H1 (cell line): ENCODE measurements at regions not wholly inside any gene's neighbourhood (a gene's known extent, or its start where the extent isn't known, plus 50 kb on each side); places are given as distances from the start of the nearest gene placed in this dataset.
A peak's percentile ranks its signal among the peaks of the same experiment; 100 is the strongest.

Experiments
- CTCF ChIA-PET: fragments of 300-600 bp; sonication (Branson Sonifier 250); formaldehyde crosslinking; loops from one replicate; lab custom pipeline; 2021; ENCODE audit not compliant: partially characterized antibody; lab: Charles Lee
- POLR2A ChIA-PET: fragments of 300-600 bp; sonication (Branson Sonifier 250); formaldehyde crosslinking; loops from one replicate; lab custom pipeline; 2021; ENCODE audit warnings: inconsistent platforms; ENCODE audit not compliant: partially characterized antibody; lab: Charles Lee
- DNase-seq, 2 experiments: peaks; one replicate each; pipeline versions ENCODE4 v3.0.0 to v3.0.0-alpha.2; 2010 to 2022; ENCODE audit warnings: low spot score in 2 of 2, low read depth in 1 of 2, mixed read lengths in 1 of 2
- FAIRE-seq: peaks from 2 replicates; lab custom pipeline; 2011; peaks lifted over from hg19 to GRCh38; lab: Jason Lieb, UNC
- H2AFZ ChIP-seq: 2 replicates; pipeline ENCODE4 v1.8.1; 2012; ENCODE audit warnings: low read length, inconsistent platforms
- H2AK5ac ChIP-seq: 2 replicates; pipeline ENCODE4 v1.6.1; 2013; ENCODE audit warnings: low read depth, low read length
- H2BK120ac ChIP-seq: replicated peaks from 2 replicates; pipeline ENCODE3; 2013; ENCODE audit warnings: low read depth, low read length, inconsistent platforms
- H2BK12ac ChIP-seq: 2 replicates; pipeline ENCODE4 v1.6.1; 2013; ENCODE audit warnings: low read depth, low read length
- H2BK15ac ChIP-seq: 2 replicates; pipeline ENCODE4 v1.6.1; 2013; ENCODE audit warnings: low read length
- H2BK20ac ChIP-seq: 2 replicates; pipeline ENCODE4 v1.6.1; 2013; ENCODE audit warnings: low read length
- H2BK5ac ChIP-seq: 2 replicates; pipeline ENCODE4 v1.6.1; 2013; ENCODE audit warnings: low read depth, low read length
- H3K14ac ChIP-seq: 2 replicates; pipeline ENCODE4 v1.6.1; 2013; ENCODE audit warnings: inconsistent platforms; ENCODE audit not compliant: insufficient read length
- H3K18ac ChIP-seq: 2 replicates; pipeline ENCODE4 v1.6.1; 2013; ENCODE audit warnings: low read length; ENCODE audit errors: extremely low read depth
- H3K23ac ChIP-seq: 2 replicates; pipeline ENCODE4 v1.6.1; 2013; ENCODE audit warnings: inconsistent platforms; ENCODE audit not compliant: insufficient read length
- H3K23me2 ChIP-seq: 2 replicates; pipeline ENCODE4 v1.6.1; 2013; ENCODE audit warnings: low read depth, low read length
- H3K27ac ChIP-seq: 2 replicates; pipeline ENCODE4 v1.6.1; 2011; ENCODE audit warnings: low read depth, low read length, inconsistent platforms
- H3K27me3 ChIP-seq, 4 experiments: replicated peaks in 1 of 4; 1 replicate in 1 of 4; 2 replicates in 3 of 4; pipeline versions ENCODE4 v1.6.1 to v1.8.1; 2011 to 2013; ENCODE audit warnings: low read length in 3 of 4, mild to moderate bottlenecking in 3 of 4, inconsistent platforms in 2 of 4, mixed read lengths in 2 of 4, moderate library complexity in 1 of 4; ENCODE audit not compliant: control insufficient read depth in 3 of 4, insufficient read depth in 3 of 4; ENCODE audit errors: extremely low read depth in 1 of 4
- H3K36me3 ChIP-seq, 4 experiments: 2 replicates each; pipeline versions ENCODE4 v1.6.1 to v1.8.1; 2011 to 2013; ENCODE audit warnings: mild to moderate bottlenecking in 4 of 4, low read length in 3 of 4, moderate library complexity in 2 of 4, control low read depth in 1 of 4, inconsistent platforms in 1 of 4; ENCODE audit not compliant: insufficient read depth in 4 of 4, control insufficient read depth in 2 of 4
- H3K4ac ChIP-seq: replicated peaks from 2 replicates; pipeline ENCODE3; 2013; ENCODE audit warnings: low read length, low read depth, mixed read lengths, inconsistent platforms; ENCODE audit not compliant: insufficient read length
- H3K4me1 ChIP-seq, 4 experiments: replicated peaks in 1 of 4; 1 replicate in 1 of 4; 2 replicates in 3 of 4; pipeline versions ENCODE4 v1.6.1 to v1.8.1; 2011 to 2013; ENCODE audit warnings: low read length in 3 of 4, inconsistent platforms in 2 of 4, mixed read lengths in 1 of 4; ENCODE audit not compliant: insufficient read depth in 4 of 4, control insufficient read depth in 3 of 4
- H3K4me2 ChIP-seq, 2 experiments: 2 replicates each; pipeline versions ENCODE4 v1.6.1 to v1.8.1; 2011 to 2013; ENCODE audit warnings: low read depth in 2 of 2, low read length in 2 of 2, control low read depth in 1 of 2, inconsistent platforms in 1 of 2, mild to moderate bottlenecking in 1 of 2; ENCODE audit not compliant: insufficient read depth in 1 of 2
- H3K4me3 ChIP-seq, 4 experiments: fragments of 200-600, 300-600 bp in 1 of 4; sonication (generic), shearing (Covaris generic), sonication (Bioruptor Twin) in 1 of 4; 2 replicates each; pipeline versions ENCODE4 v1.5.1 to v1.8.1; 2011 to 2016; ENCODE audit warnings: low read length in 4 of 4, low read depth in 3 of 4, control low read depth in 2 of 4, inconsistent platforms in 2 of 4, mild to moderate bottlenecking in 2 of 4, mixed read lengths in 1 of 4, moderate library complexity in 1 of 4; ENCODE audit not compliant: insufficient read depth in 2 of 4; ENCODE audit errors: extremely low read depth in 1 of 4
- H3K56ac ChIP-seq: replicated peaks from 2 replicates; pipeline ENCODE3; 2013; ENCODE audit warnings: low read depth, mild to moderate bottlenecking, mixed read lengths, low read length, inconsistent platforms; ENCODE audit not compliant: insufficient read length
- H3K79me1 ChIP-seq: 2 replicates; pipeline ENCODE4 v1.6.1; 2013; ENCODE audit warnings: low read depth, low read length, control low read depth
- H3K79me2 ChIP-seq, 2 experiments: 2 replicates each; pipeline versions ENCODE4 v1.6.1 to v1.8.1; 2012 to 2013; ENCODE audit warnings: low read length in 2 of 2, mild to moderate bottlenecking in 2 of 2, inconsistent platforms in 1 of 2; ENCODE audit not compliant: insufficient read depth in 2 of 2, control insufficient read depth in 1 of 2
- H3K9ac ChIP-seq, 4 experiments: replicated peaks in 1 of 4; 1 replicate in 1 of 4; 2 replicates in 3 of 4; pipeline versions ENCODE4 v1.6.1 to v1.8.1; 2011 to 2013; ENCODE audit warnings: low read depth in 3 of 4, low read length in 3 of 4, control low read depth in 2 of 4, mild to moderate bottlenecking in 2 of 4, moderate library complexity in 2 of 4, inconsistent platforms in 1 of 4; ENCODE audit errors: extremely low read depth in 1 of 4
- H3K9me3 ChIP-seq, 2 experiments: 2 replicates each; pipeline versions ENCODE4 v1.6.1 to v1.8.1; 2012 to 2013; ENCODE audit warnings: mild to moderate bottlenecking in 2 of 2, moderate library complexity in 2 of 2, control low read depth in 1 of 2, inconsistent platforms in 1 of 2, low read depth in 1 of 2, low read length in 1 of 2, mixed read lengths in 1 of 2; ENCODE audit not compliant: insufficient read depth in 2 of 2
- H4K20me1 ChIP-seq, 2 experiments: replicated peaks in 1 of 2; 2 replicates each; pipeline versions ENCODE3 to v1.8.1; 2011 to 2013; ENCODE audit warnings: inconsistent platforms in 2 of 2, low read length in 2 of 2, mild to moderate bottlenecking in 1 of 2; ENCODE audit not compliant: insufficient read depth in 2 of 2, control insufficient read depth in 1 of 2
- H4K5ac ChIP-seq: 2 replicates; pipeline ENCODE4 v1.6.1; 2013; ENCODE audit warnings: low read length, low read depth, mixed read lengths, inconsistent platforms; ENCODE audit not compliant: insufficient read length
- H4K8ac ChIP-seq: 2 replicates; pipeline ENCODE4 v1.8.0; 2013; ENCODE audit warnings: mild to moderate bottlenecking, moderate library complexity, low read length, inconsistent platforms; ENCODE audit not compliant: insufficient read depth; ENCODE audit errors: extremely low read depth
- H4K91ac ChIP-seq: replicated peaks from 2 replicates; pipeline ENCODE3; 2013; ENCODE audit warnings: low read length, mixed read lengths, inconsistent platforms; ENCODE audit not compliant: insufficient read length
- MAFK ChIP-seq: IDR thresholded peaks from 2 replicates; pipeline ENCODE4 v1.6.1; 2012; ENCODE audit warnings: low read depth, mild to moderate bottlenecking, improper control_type of control experiment, low read length
- PHF8 ChIP-seq: fragments of 200-600 bp; sonication (generic); conservative IDR thresholded peaks from 2 replicates; pipeline ENCODE4 v1.7.1; 2012; ENCODE audit warnings: low read depth, mild to moderate bottlenecking, inconsistent platforms, low read length, moderate library complexity
- POLR2AphosphoS5 ChIP-seq: IDR thresholded peaks from 2 replicates; pipeline ENCODE4 v1.6.1; 2011; ENCODE audit warnings: low read depth, low read length
- SIRT6 ChIP-seq: IDR thresholded peaks from one replicate; pipeline ENCODE4 v1.7.1; 2012; ENCODE audit warnings: low read length, inconsistent platforms
- SIX5 ChIP-seq: IDR thresholded peaks from 2 replicates; pipeline ENCODE4 v1.6.1; 2011; ENCODE audit warnings: mild to moderate bottlenecking, low read depth, low read length
- SP2 ChIP-seq: IDR thresholded peaks from 2 replicates; pipeline ENCODE4 v1.6.1; 2012; ENCODE audit warnings: mild to moderate bottlenecking, low read length, inconsistent platforms
- TBP ChIP-seq: IDR thresholded peaks from 2 replicates; pipeline ENCODE4 v1.6.1; 2011; ENCODE audit warnings: low read depth, low read length, improper control_type of control experiment
- TEAD4 ChIP-seq: IDR thresholded peaks from 2 replicates; pipeline ENCODE4 v1.6.1; 2012; ENCODE audit warnings: low read depth, low read length, inconsistent platforms, mixed read lengths
- WGBS, 2 experiments: shearing (Covaris generic) in 1 of 2; methylation state at CpG; one replicate each; pipeline versions ENCODE4 v1.1.6 to v1.1.7; 2013 to 2015; ENCODE audit warnings: low lambda C conversion rate in 2 of 2, mixed read lengths in 2 of 2, inconsistent platforms in 1 of 2, low coverage in 1 of 2, missing lambda C conversion rate in 1 of 2; ENCODE audit not compliant: insufficient replicate concordance in 2 of 2, insufficient coverage in 1 of 2, insufficient read length in 1 of 2; ENCODE audit errors: extremely low coverage in 1 of 2, missing lambda C conversion rate in 1 of 2; 5-methylcytosine and 5-hydroxymethylcytosine counted together
- TF ChIP-seq, protein P1 (sequence below), 3 experiments: IDR thresholded peaks; 1 replicate in 2 of 3; 2 replicates in 1 of 3; pipeline versions ENCODE4 v1.5.1 to v1.6.1; 2011; ENCODE audit warnings: low read length in 3 of 3, mild to moderate bottlenecking in 3 of 3, inconsistent platforms in 2 of 3, low read depth in 1 of 3, moderate library complexity in 1 of 3; ENCODE audit not compliant: insufficient read depth in 1 of 3; ENCODE audit errors: control extremely low read depth in 1 of 3

DNA sequence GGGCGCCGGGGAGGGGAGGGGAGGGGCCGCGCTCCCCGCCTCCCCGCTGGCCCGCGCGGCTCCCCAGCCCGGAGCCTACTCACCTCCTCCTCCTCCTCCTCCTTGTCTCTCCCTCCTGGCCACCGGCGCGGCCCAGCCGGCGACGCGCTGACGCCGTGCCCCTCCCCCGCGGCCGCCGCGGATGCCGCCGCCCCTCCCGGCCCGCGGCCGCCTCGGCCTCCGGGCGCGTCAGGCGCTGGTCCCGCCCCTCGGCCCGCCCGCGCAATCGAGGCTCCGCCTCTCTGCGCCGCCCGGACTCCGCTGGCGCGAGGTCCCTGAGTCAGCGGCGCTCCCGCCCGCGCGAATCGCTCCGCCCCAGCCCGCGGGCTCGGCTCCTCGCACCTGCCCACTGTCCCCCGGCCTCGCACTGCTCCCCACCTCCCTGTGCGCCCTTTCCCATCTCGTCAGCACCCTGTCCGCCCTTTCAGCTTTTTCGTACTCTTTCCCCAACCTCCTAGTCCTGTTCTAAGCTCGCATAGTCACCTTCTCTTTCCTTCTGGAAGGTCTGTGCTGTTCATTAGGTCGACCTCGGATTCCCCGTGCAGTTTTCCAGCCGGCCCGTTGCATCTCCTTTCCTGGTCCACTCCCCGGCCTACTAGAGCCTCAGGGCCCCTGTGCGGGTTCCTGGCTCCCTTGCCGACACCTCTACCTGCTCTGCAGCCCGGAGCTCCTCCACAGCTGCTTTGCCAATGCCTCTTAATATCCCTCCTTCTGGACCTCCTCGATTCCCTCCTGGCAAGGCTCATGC is 187.4 kb downstream of the ZEB2 start:
- H2AFZ ChIP-seq = peak overlapping the region; percentile 95
- peak overlapping the region; percentile 96 for H2BK12ac ChIP-seq
- H3K9me3 ChIP-seq = no peaks in the 10 kb centered on the region
- DNase-seq (peak; percentile 73 to 86), FAIRE-seq (no peak)
- peak overlapping the region; percentile 67 for H3K27ac ChIP-seq
- peak overlapping the region; percentile 92 for H4K91ac ChIP-seq
- H2BK5ac ChIP-seq = peak overlapping the region; percentile 84; the same call in 1 of the 2 replicates
- H3K23me2 ChIP-seq = peaks cover 12% of the 10 kb centered on the region
- POLR2A ChIA-PET = interaction anchor here (1.4 to 1.7 kb wide), 2 partner anchors 10 to 132 kb away, joined by 4 to 9 read pairs; no protein-coding TSS in a partner anchor
- peak overlapping the region; percentile 44 to 76 (median 63) for H3K4me3 ChIP-seq
- H2BK120ac ChIP-seq = no peak overlapping the region
- peak overlapping the region; percentile 74 for H3K56ac ChIP-seq
- peaks cover 3 to 28% of the 10 kb centered on the region in 2 experiments; a peak in 2 of 4 replicates for H3K79me2 ChIP-seq
- peaks cover 3 to 10% (median 6%) of the 10 kb centered on the region in 4 experiments for H3K4me1 ChIP-seq
- CTCF ChIA-PET = interaction anchor here (1.2 to 1.5 kb wide), 2 partner anchors 20 to 327 kb away, joined by 4 to 6 read pairs; no protein-coding TSS in a partner anchor
- H3K23ac ChIP-seq = no peak overlapping the region
- H3K14ac ChIP-seq = no peak overlapping the region
- no peak overlapping the region for H3K4ac ChIP-seq
- H2BK15ac ChIP-seq = peak overlapping the region; percentile 50; the same call in 1 of the 2 replicates
- no peaks in the 10 kb centered on the region for H3K27me3 ChIP-seq
- H3K18ac ChIP-seq = peak overlapping the region; percentile 94
- WGBS, 2 experiments = 6% methylated on average over 16 of the region's 77 CpGs; no CpG with 5 or more reads in 1 of the 2 experiments
- H4K8ac ChIP-seq = peak overlapping the region; percentile 81; the same call in 1 of the 2 replicates
- H4K20me1 ChIP-seq = no peaks in the 10 kb centered on the region
- peak overlapping the region; percentile 86 for H4K5ac ChIP-seq
- no peak overlapping the region for H2AK5ac ChIP-seq
- H3K79me1 ChIP-seq = no peaks in the 10 kb centered on the region
- peak overlapping the region; percentile 53; the same call in 1 of the 2 replicates for H2BK20ac ChIP-seq
- no peaks in the 10 kb centered on the region for H3K36me3 ChIP-seq
- H3K4me2 ChIP-seq = peak overlapping the region; percentile 76 to 89
- peak overlapping the region; percentile 68 to 77 (median 74) for H3K9ac ChIP-seq
- no peak for TF ChIP-seq TBP
- no peak for TF ChIP-seq TEAD4
- no peak for TF ChIP-seq SIRT6
- TF ChIP-seq, protein P1, sequence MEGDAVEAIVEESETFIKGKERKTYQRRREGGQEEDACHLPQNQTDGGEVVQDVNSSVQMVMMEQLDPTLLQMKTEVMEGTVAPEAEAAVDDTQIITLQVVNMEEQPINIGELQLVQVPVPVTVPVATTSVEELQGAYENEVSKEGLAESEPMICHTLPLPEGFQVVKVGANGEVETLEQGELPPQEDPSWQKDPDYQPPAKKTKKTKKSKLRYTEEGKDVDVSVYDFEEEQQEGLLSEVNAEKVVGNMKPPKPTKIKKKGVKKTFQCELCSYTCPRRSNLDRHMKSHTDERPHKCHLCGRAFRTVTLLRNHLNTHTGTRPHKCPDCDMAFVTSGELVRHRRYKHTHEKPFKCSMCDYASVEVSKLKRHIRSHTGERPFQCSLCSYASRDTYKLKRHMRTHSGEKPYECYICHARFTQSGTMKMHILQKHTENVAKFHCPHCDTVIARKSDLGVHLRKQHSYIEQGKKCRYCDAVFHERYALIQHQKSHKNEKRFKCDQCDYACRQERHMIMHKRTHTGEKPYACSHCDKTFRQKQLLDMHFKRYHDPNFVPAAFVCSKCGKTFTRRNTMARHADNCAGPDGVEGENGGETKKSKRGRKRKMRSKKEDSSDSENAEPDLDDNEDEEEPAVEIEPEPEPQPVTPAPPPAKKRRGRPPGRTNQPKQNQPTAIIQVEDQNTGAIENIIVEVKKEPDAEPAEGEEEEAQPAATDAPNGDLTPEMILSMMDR (IDR thresholded peaks at IDR 0.05; ENCODE audit: control extremely low read depth in 1 of 3, insufficient read depth in 1 of 3, low read depth in 1 of 3, low read length in 3 of 3) = no peak
- TF ChIP-seq SIX5 = no peak
- 0 out of 2 replicates have a peak, but pooled peaks have one; percentile 33 for TF ChIP-seq PHF8
- TF ChIP-seq POLR2AphosphoS5 = peak; percentile 80
- no peak for TF ChIP-seq SP2
- TF ChIP-seq MAFK = no peak
